CD4-positive, alpha-beta T cell treated with Interleukin-21 for 1 hour (primary cell): ENCODE measurements at regions not wholly inside any gene's neighbourhood (a gene's known extent, or its start where the extent isn't known, plus 50 kb on each side); places are given as distances from the start of the nearest gene placed in this dataset.

Experiments
- DNase-seq: peaks from one replicate; pipeline ENCODE4 v3.0.0-alpha.2; 2020

- no peak for DNase-seq
Measured at GRCh38 chr3:194218646-194219453, 82.9 kb downstream of the HES1 start.

GRCh38 chr3:194219826-194220410, 84.0 kb downstream of the HES1 start:
- DNase-seq = no peak

- DNase-seq = no peak
Measured at GRCh38 chr3:194220901-194221326, 85.0 kb downstream of the HES1 start.

GRCh38 chr3:194221336-194221735, 85.4 kb downstream of the HES1 start:
- DNase-seq = no peak

- DNase-seq = no peak
Measured at GRCh38 chr3:194223951-194224350, 88.0 kb downstream of the HES1 start.

- no peak for DNase-seq
Measured at GRCh38 chr3:194224471-194225417, 88.8 kb downstream of the HES1 start.

GRCh38 chr3:194225418-194225812, 89.5 kb downstream of the HES1 start:
- DNase-seq = no peak

- DNase-seq = no peak
Measured at GRCh38 chr3:194225988-194226663, 90.2 kb downstream of the HES1 start.

GRCh38 chr3:194231929-194232832, 96.2 kb downstream of the HES1 start:
- no peak for DNase-seq

GRCh38 chr3:194233150-194233549, 97.2 kb downstream of the HES1 start:
- DNase-seq = no peak

- no peak for DNase-seq
Measured at GRCh38 chr3:194235160-194235559, 99.2 kb downstream of the HES1 start.

- DNase-seq = no peak
Measured at GRCh38 chr3:194237110-194237509, 101.2 kb downstream of the HES1 start.

- no peak for DNase-seq
Measured at GRCh38 chr3:194240766-194241165, 104.8 kb downstream of the HES1 start.

GRCh38 chr3:194243172-194243837, 107.4 kb downstream of the HES1 start:
- DNase-seq = no peak

GRCh38 chr3:194244167-194244566, 107.0 kb downstream of the CPN2 start:
- DNase-seq = no peak

GRCh38 chr3:194245474-194245873, 105.7 kb downstream of the CPN2 start:
- no peak for DNase-seq

- DNase-seq = no peak
Measured at GRCh38 chr3:194245975-194246561, 105.1 kb downstream of the CPN2 start.

- no peak for DNase-seq
Measured at GRCh38 chr3:194246709-194247349, 104.3 kb downstream of the CPN2 start.

- no peak for DNase-seq
Measured at GRCh38 chr3:194247350-194247740, 103.8 kb downstream of the CPN2 start.
